SK-N-SH (cell line): ENCODE measurements at regions not wholly inside any gene's neighbourhood (a gene's known extent, or its start where the extent isn't known, plus 50 kb on each side); places are given as distances from the start of the nearest gene placed in this dataset.

Experiments used
- CTCF ChIA-PET: fragments of 300-600, 350-600 bp; formaldehyde crosslinking; extraction: SDS; loops from one replicate; lab custom pipeline; 2021; lab: Yijun Ruan, JAX
- POLR2A ChIA-PET: fragments of 350-600 bp; sonication (Branson Sonifier 250); formaldehyde crosslinking; extraction: SDS; loops from one replicate; lab custom pipeline; 2020; ENCODE audit warnings: antibody characterized with exemption, inconsistent platforms; lab: Yijun Ruan, JAX
- DNase-seq: peaks from one replicate; pipeline ENCODE4 v3.0.0; 2012
- H2AFZ ChIP-seq: fragments of 200-600 bp; sonication (generic); 2 replicates; pipeline ENCODE4 v1.8.1; 2016; ENCODE audit warnings: antibody characterized with exemption, mild to moderate bottlenecking, low read depth
- H3F3A ChIP-seq: fragments of 200-600 bp; sonication (generic); replicated peaks from 2 replicates; pipeline ENCODE3; 2016; ENCODE audit warnings: antibody characterized with exemption, mild to moderate bottlenecking; ENCODE audit not compliant: insufficient read depth
- H3K27ac ChIP-seq, 2 experiments: fragments of 200-500 bp in 1 of 2; fragments of 200-600 bp in 1 of 2; sonication (Bioruptor generic) in 1 of 2; sonication (generic), shearing (Covaris generic) in 1 of 2; 2 replicates each; pipeline versions ENCODE4 v1.5.1 to v1.6.1; 2014 to 2016; ENCODE audit warnings: low read depth in 2 of 2, inconsistent platforms in 1 of 2, low read length in 1 of 2, mild to moderate bottlenecking in 1 of 2, mixed read lengths in 1 of 2
- H3K27me3 ChIP-seq: fragments of 200-600 bp; sonication (generic), shearing (Covaris generic); 2 replicates; pipeline ENCODE4 v1.6.1; 2016; ENCODE audit warnings: mixed run types; ENCODE audit not compliant: insufficient read depth
- H3K36me3 ChIP-seq, 2 experiments: fragments of 200-500 bp in 1 of 2; fragments of 200-600 bp in 1 of 2; sonication (Bioruptor generic) in 1 of 2; sonication (generic) in 1 of 2; replicated peaks in 1 of 2; 2 replicates each; pipeline versions ENCODE3 to v1.5.1; 2014 to 2016; ENCODE audit warnings: low read length in 1 of 2, mild to moderate bottlenecking in 1 of 2; ENCODE audit not compliant: insufficient read depth in 2 of 2, control insufficient read depth in 1 of 2
- H3K4me1 ChIP-seq, 2 experiments: fragments of 200-500 bp in 1 of 2; fragments of 200-600 bp in 1 of 2; sonication (Bioruptor generic) in 1 of 2; sonication (generic), shearing (Covaris generic) in 1 of 2; 2 replicates each; pipeline versions ENCODE4 v1.5.1 to v1.6.1; 2014 to 2016; ENCODE audit warnings: low read depth in 1 of 2, low read length in 1 of 2, mixed run types in 1 of 2; ENCODE audit not compliant: insufficient read depth in 2 of 2, control insufficient read depth in 1 of 2
- H3K4me2 ChIP-seq: fragments of 200-600 bp; sonication (generic), shearing (Covaris generic); 2 replicates; pipeline ENCODE4 v1.6.1; 2017; ENCODE audit warnings: mixed run types
- H3K4me3 ChIP-seq, 2 experiments: fragments of 200-500 bp in 1 of 2; fragments of 200-600 bp in 1 of 2; sonication (Bioruptor generic) in 1 of 2; sonication (generic), shearing (Covaris generic) in 1 of 2; 2 replicates each; pipeline versions ENCODE4 v1.5.1 to v1.8.1; 2014 to 2016; ENCODE audit warnings: low read depth in 2 of 2, inconsistent platforms in 1 of 2, low read length in 1 of 2, mild to moderate bottlenecking in 1 of 2, mixed read lengths in 1 of 2, moderate library complexity in 1 of 2
- H3K79me2 ChIP-seq: fragments of 200-600 bp; sonication (generic); 2 replicates; pipeline ENCODE4 v1.8.1; 2017; ENCODE audit warnings: mild to moderate bottlenecking; ENCODE audit not compliant: insufficient read depth
- H3K9ac ChIP-seq: fragments of 200-600 bp; sonication (generic); 2 replicates; pipeline ENCODE4 v1.6.1; 2017; ENCODE audit warnings: mixed run types
- H3K9me2 ChIP-seq: fragments of 200-600 bp; sonication (generic); 2 replicates; pipeline ENCODE4 v1.6.1; 2017; ENCODE audit warnings: mixed run types
- H3K9me3 ChIP-seq: fragments of 200-600 bp; sonication (generic); 2 replicates; pipeline ENCODE4 v1.6.1; 2017; ENCODE audit warnings: mixed run types, mild to moderate bottlenecking, moderate library complexity
- H4K20me1 ChIP-seq: fragments of 200-600 bp; sonication (generic); 2 replicates; pipeline ENCODE4 v1.6.1; 2017; ENCODE audit warnings: mild to moderate bottlenecking, mixed run types; ENCODE audit not compliant: insufficient read depth
- CHD2 ChIP-seq: fragments of 150-350 bp; IDR thresholded peaks from 2 replicates; pipeline ENCODE4 v1.6.1; 2018; ENCODE audit warnings: low read length; ENCODE audit not compliant: partially characterized antibody
- CTCF ChIP-seq: fragments of 200-600 bp; sonication (generic); IDR thresholded peaks from 2 replicates; pipeline ENCODE4 v1.6.1; 2017; ENCODE audit warnings: antibody characterized with exemption, mild to moderate bottlenecking, moderate library complexity
- ELF1 ChIP-seq: IDR thresholded peaks from 2 replicates; pipeline ENCODE4 v1.4.0; 2012
- EP300 ChIP-seq, 2 experiments: IDR thresholded peaks; 2 replicates each; pipeline versions ENCODE4 v1.4.0 to v1.6.1; 2012; ENCODE audit warnings: borderline replicate concordance in 1 of 2, low read depth in 1 of 2, low read length in 1 of 2
- FOSL2 ChIP-seq: IDR thresholded peaks from 2 replicates; pipeline ENCODE4 v1.4.0; 2012; ENCODE audit warnings: low read depth, mild to moderate bottlenecking, moderate library complexity, borderline replicate concordance
- FOXJ3 ChIP-seq: sonication (generic); formaldehyde crosslinking; IDR thresholded peaks from 2 replicates; pipeline ENCODE4 v1.5.1; 2020; ENCODE audit warnings: mild to moderate bottlenecking, missing genetic modification reagents
- FOXM1 ChIP-seq: IDR thresholded peaks from 2 replicates; pipeline ENCODE4 v1.4.0; 2012; ENCODE audit warnings: low read depth, mild to moderate bottlenecking
- GABPA ChIP-seq: IDR thresholded peaks from 2 replicates; pipeline ENCODE4 v1.4.0; 2012; ENCODE audit warnings: low read depth, mild to moderate bottlenecking
- MEF2A ChIP-seq: IDR thresholded peaks from 2 replicates; pipeline ENCODE4 v1.4.0; 2012; ENCODE audit warnings: low read depth, borderline replicate concordance
- NFIC ChIP-seq: IDR thresholded peaks from 2 replicates; pipeline ENCODE4 v1.4.0; 2012; ENCODE audit warnings: borderline replicate concordance
- NRF1 ChIP-seq: IDR thresholded peaks from 2 replicates; pipeline ENCODE4 v1.6.1; 2012; ENCODE audit warnings: low read depth, mild to moderate bottlenecking, low read length
- RXRA ChIP-seq: IDR thresholded peaks from 2 replicates; pipeline ENCODE4 v1.4.0; 2012; ENCODE audit warnings: low read depth, mild to moderate bottlenecking, borderline replicate concordance
- SMC3 ChIP-seq: IDR thresholded peaks from 2 replicates; pipeline ENCODE4 v1.6.1; 2012; ENCODE audit warnings: low read depth, low read length, improper control_type of control experiment
- TEAD4 ChIP-seq: IDR thresholded peaks from 2 replicates; pipeline ENCODE4 v1.4.0; 2012; ENCODE audit warnings: mild to moderate bottlenecking, borderline replicate concordance; ENCODE audit not compliant: insufficient read depth
- USF2 ChIP-seq: fragments of 150-350 bp; IDR thresholded peaks from 2 replicates; pipeline ENCODE4 v1.6.1; 2017; ENCODE audit warnings: antibody characterized with exemption, low read length, low read depth, borderline replicate concordance
- YY1 ChIP-seq: IDR thresholded peaks from 2 replicates; pipeline ENCODE4 v1.4.0; 2012; ENCODE audit warnings: low read depth, mild to moderate bottlenecking
- WGBS: methylation state at CpG from one replicate; pipeline ENCODE4 v1.1.6; 2017; ENCODE audit warnings: low lambda C conversion rate; 5-methylcytosine and 5-hydroxymethylcytosine counted together
- TF ChIP-seq, protein P1 (sequence below): IDR thresholded peaks from 2 replicates; pipeline ENCODE4 v1.4.0; 2012; ENCODE audit warnings: low read depth, borderline replicate concordance
- TF ChIP-seq, protein P2 (sequence below): IDR thresholded peaks from 2 replicates; pipeline ENCODE4; 2012
- TF ChIP-seq, protein P3 (sequence below): IDR thresholded peaks from 2 replicates; pipeline ENCODE4 v1.4.0; 2012; ENCODE audit warnings: low read depth
- TF ChIP-seq, protein P4 (sequence below): IDR thresholded peaks from 2 replicates; pipeline ENCODE4 v1.6.1; 2012; ENCODE audit warnings: mild to moderate bottlenecking, low read depth, low read length, moderate library complexity

GRCh38 chr7:135815033-135815432 lies 66.4 kb upstream of the FAM180A start:
- Histone ChIP-seq H3K4me1 (no peaks in the 10 kb centered on the region), H3K9me2 (no peaks in the 10 kb centered on the region), H3K27me3 (no peaks in the 10 kb centered on the region; the same call in 1 of the 2 replicates), H3K27ac (no peak overlapping the region), H4K20me1 (no peaks in the 10 kb centered on the region), H3K36me3 (no peaks in the 10 kb centered on the region), H3K4me2 (no peak overlapping the region), H3K4me3 (no peak overlapping the region), H3F3A (no peaks in the 10 kb centered on the region), H3K9me3 (no peaks in the 10 kb centered on the region), H2AFZ (no peak overlapping the region), H3K79me2 (no peaks in the 10 kb centered on the region), H3K9ac (no peak overlapping the region)
- POLR2A ChIA-PET: no interaction called here
- no peak for TF ChIP-seq FOSL2
- TF ChIP-seq, protein P1, sequence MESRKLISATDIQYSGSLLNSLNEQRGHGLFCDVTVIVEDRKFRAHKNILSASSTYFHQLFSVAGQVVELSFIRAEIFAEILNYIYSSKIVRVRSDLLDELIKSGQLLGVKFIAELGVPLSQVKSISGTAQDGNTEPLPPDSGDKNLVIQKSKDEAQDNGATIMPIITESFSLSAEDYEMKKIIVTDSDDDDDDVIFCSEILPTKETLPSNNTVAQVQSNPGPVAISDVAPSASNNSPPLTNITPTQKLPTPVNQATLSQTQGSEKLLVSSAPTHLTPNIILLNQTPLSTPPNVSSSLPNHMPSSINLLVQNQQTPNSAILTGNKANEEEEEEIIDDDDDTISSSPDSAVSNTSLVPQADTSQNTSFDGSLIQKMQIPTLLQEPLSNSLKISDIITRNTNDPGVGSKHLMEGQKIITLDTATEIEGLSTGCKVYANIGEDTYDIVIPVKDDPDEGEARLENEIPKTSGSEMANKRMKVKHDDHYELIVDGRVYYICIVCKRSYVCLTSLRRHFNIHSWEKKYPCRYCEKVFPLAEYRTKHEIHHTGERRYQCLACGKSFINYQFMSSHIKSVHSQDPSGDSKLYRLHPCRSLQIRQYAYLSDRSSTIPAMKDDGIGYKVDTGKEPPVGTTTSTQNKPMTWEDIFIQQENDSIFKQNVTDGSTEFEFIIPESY: no peak
- no peak for TF ChIP-seq NFIC
- TF ChIP-seq, protein P2, sequence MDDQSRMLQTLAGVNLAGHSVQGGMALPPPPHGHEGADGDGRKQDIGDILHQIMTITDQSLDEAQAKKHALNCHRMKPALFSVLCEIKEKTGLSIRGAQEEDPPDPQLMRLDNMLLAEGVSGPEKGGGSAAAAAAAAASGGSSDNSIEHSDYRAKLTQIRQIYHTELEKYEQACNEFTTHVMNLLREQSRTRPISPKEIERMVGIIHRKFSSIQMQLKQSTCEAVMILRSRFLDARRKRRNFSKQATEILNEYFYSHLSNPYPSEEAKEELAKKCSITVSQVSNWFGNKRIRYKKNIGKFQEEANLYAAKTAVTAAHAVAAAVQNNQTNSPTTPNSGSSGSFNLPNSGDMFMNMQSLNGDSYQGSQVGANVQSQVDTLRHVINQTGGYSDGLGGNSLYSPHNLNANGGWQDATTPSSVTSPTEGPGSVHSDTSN: no peak
- TF ChIP-seq, protein P3, sequence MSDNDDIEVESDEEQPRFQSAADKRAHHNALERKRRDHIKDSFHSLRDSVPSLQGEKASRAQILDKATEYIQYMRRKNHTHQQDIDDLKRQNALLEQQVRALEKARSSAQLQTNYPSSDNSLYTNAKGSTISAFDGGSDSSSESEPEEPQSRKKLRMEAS: no peak
- TF ChIP-seq, protein P4, sequence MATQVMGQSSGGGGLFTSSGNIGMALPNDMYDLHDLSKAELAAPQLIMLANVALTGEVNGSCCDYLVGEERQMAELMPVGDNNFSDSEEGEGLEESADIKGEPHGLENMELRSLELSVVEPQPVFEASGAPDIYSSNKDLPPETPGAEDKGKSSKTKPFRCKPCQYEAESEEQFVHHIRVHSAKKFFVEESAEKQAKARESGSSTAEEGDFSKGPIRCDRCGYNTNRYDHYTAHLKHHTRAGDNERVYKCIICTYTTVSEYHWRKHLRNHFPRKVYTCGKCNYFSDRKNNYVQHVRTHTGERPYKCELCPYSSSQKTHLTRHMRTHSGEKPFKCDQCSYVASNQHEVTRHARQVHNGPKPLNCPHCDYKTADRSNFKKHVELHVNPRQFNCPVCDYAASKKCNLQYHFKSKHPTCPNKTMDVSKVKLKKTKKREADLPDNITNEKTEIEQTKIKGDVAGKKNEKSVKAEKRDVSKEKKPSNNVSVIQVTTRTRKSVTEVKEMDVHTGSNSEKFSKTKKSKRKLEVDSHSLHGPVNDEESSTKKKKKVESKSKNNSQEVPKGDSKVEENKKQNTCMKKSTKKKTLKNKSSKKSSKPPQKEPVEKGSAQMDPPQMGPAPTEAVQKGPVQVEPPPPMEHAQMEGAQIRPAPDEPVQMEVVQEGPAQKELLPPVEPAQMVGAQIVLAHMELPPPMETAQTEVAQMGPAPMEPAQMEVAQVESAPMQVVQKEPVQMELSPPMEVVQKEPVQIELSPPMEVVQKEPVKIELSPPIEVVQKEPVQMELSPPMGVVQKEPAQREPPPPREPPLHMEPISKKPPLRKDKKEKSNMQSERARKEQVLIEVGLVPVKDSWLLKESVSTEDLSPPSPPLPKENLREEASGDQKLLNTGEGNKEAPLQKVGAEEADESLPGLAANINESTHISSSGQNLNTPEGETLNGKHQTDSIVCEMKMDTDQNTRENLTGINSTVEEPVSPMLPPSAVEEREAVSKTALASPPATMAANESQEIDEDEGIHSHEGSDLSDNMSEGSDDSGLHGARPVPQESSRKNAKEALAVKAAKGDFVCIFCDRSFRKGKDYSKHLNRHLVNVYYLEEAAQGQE: no peak
- TF ChIP-seq YY1: no peak
- no peak for TF ChIP-seq GABPA
- TF ChIP-seq NRF1: no peak
- TF ChIP-seq SMC3: no peak
- no peak for TF ChIP-seq TEAD4
- no peak for TF ChIP-seq ELF1
- TF ChIP-seq RXRA: no peak
- TF ChIP-seq CHD2: no peak
- TF ChIP-seq MEF2A: no peak
- no peak for TF ChIP-seq FOXJ3
- TF ChIP-seq USF2: no peak
- TF ChIP-seq EP300 (IDR thresholded peaks at IDR 0.05; ENCODE audit: borderline replicate concordance in 1 of 2, low read depth in 1 of 2, low read length in 1 of 2): no peak
- no peak for TF ChIP-seq FOXM1
- TF ChIP-seq CTCF: no peak
- 41% methylated on average over 3 of the region's 3 CpGs for WGBS
- no peak for DNase-seq
- CTCF ChIA-PET: interaction anchor here (0.7 to 1.8 kb wide), 2 partner anchors 9 to 194 kb away, joined by 3 to 4 read pairs; no protein-coding TSS in a partner anchor
